Epithelial cell of prostate (primary cell): ENCODE measurements at regions not wholly inside any gene's neighbourhood (a gene's known extent, or its start where the extent isn't known, plus 50 kb on each side); places are given as distances from the start of the nearest gene placed in this dataset.
A peak's percentile ranks its signal among the peaks of the same experiment; 100 is the strongest.

Experiments used
- DNase-seq: peaks from one replicate; pipeline ENCODE4 v3.0.0-alpha.2; 2011; ENCODE audit warnings: low read depth, low spot score
- H3K27ac ChIP-seq: fragments of 450-650 bp; 2 replicates; pipeline ENCODE4 v1.5.1; 2017; ENCODE audit warnings: mild to moderate bottlenecking

- no peak for DNase-seq
- no peak overlapping the region for H3K27ac ChIP-seq
Measured at GRCh38 chr2:138210487-138210886, 246.2 kb downstream of the HNMT start.

- DNase-seq = no peak
- H3K27ac ChIP-seq = no peak overlapping the region
Measured at GRCh38 chr2:138212434-138212833, 248.2 kb downstream of the HNMT start.

- no peak for DNase-seq
- H3K27ac ChIP-seq = no peak overlapping the region
Measured at GRCh38 chr2:138213084-138213483, 248.8 kb downstream of the HNMT start.

- DNase-seq = no peak
- no peak overlapping the region for H3K27ac ChIP-seq
Measured at GRCh38 chr2:138213624-138214023, 249.4 kb downstream of the HNMT start.

GRCh38 chr2:138215958-138216357, 251.7 kb downstream of the HNMT start:
- no peak overlapping the region for H3K27ac ChIP-seq
- no peak for DNase-seq

GRCh38 chr2:138217975-138218374, 253.7 kb downstream of the HNMT start:
- no peak for DNase-seq
- H3K27ac ChIP-seq = no peak overlapping the region

- H3K27ac ChIP-seq = no peak overlapping the region
- DNase-seq = no peak
Measured at GRCh38 chr2:138218397-138218796, 254.1 kb downstream of the HNMT start.

GRCh38 chr2:138219961-138220360, 255.7 kb downstream of the HNMT start:
- DNase-seq = no peak
- H3K27ac ChIP-seq = no peak overlapping the region

GRCh38 chr2:138221358-138221757, 257.1 kb downstream of the HNMT start:
- no peak overlapping the region for H3K27ac ChIP-seq
- DNase-seq = no peak

- peak overlapping the region; percentile 67 for H3K27ac ChIP-seq
- peak; percentile 46 for DNase-seq
Measured at GRCh38 chr2:138223319-138223718, 259.0 kb downstream of the HNMT start.

GRCh38 chr2:138227195-138227594, 262.9 kb downstream of the HNMT start:
- no peak for DNase-seq
- H3K27ac ChIP-seq = no peak overlapping the region

- no peak overlapping the region for H3K27ac ChIP-seq
- DNase-seq = no peak
Measured at GRCh38 chr2:138228101-138228500, 263.8 kb downstream of the HNMT start.

- no peak for DNase-seq
- H3K27ac ChIP-seq = no peak overlapping the region
Measured at GRCh38 chr2:138234265-138234664, 267.3 kb upstream of the SPOPL start.

- no peak for DNase-seq
- H3K27ac ChIP-seq = no peak overlapping the region
Measured at GRCh38 chr2:138235041-138235440, 266.5 kb upstream of the SPOPL start.

- no peak overlapping the region for H3K27ac ChIP-seq
- no peak for DNase-seq
Measured at GRCh38 chr2:138236142-138236541, 265.4 kb upstream of the SPOPL start.

- DNase-seq = no peak
- no peak overlapping the region for H3K27ac ChIP-seq
Measured at GRCh38 chr2:138237667-138238384, 263.7 kb upstream of the SPOPL start.

- no peak overlapping the region for H3K27ac ChIP-seq
- no peak for DNase-seq
Measured at GRCh38 chr2:138238908-138239307, 262.7 kb upstream of the SPOPL start.

- DNase-seq = no peak
- H3K27ac ChIP-seq = no peak overlapping the region
Measured at GRCh38 chr2:138239902-138240491, 261.6 kb upstream of the SPOPL start.

- DNase-seq = no peak
- H3K27ac ChIP-seq = no peak overlapping the region
Measured at GRCh38 chr2:138243372-138243771, 258.2 kb upstream of the SPOPL start.

GRCh38 chr2:138244501-138244925, 257.1 kb upstream of the SPOPL start:
- H3K27ac ChIP-seq = no peak overlapping the region
- DNase-seq = no peak

- no peak overlapping the region for H3K27ac ChIP-seq
- no peak for DNase-seq
Measured at GRCh38 chr2:138245310-138245709, 256.3 kb upstream of the SPOPL start.

GRCh38 chr2:138247302-138247701, 254.3 kb upstream of the SPOPL start:
- H3K27ac ChIP-seq = no peak overlapping the region
- no peak for DNase-seq
